DLD1 (cell line): ENCODE measurements at regions not wholly inside any gene's neighbourhood (a gene's known extent, or its start where the extent isn't known, plus 50 kb on each side); places are given as distances from the start of the nearest gene placed in this dataset.

Experiments
- in situ Hi-C: cut with HindIII; loops from 2 replicates; pipeline ENCODE4 v1.10.0; 2017; ENCODE audit warnings: low sequenced_read_pairs

- in situ Hi-C loops, result no loop called here
These were observed 667.3 kb downstream of the NPHP4 start for GRCh38 chr1:5324883-5325282.

DNA sequence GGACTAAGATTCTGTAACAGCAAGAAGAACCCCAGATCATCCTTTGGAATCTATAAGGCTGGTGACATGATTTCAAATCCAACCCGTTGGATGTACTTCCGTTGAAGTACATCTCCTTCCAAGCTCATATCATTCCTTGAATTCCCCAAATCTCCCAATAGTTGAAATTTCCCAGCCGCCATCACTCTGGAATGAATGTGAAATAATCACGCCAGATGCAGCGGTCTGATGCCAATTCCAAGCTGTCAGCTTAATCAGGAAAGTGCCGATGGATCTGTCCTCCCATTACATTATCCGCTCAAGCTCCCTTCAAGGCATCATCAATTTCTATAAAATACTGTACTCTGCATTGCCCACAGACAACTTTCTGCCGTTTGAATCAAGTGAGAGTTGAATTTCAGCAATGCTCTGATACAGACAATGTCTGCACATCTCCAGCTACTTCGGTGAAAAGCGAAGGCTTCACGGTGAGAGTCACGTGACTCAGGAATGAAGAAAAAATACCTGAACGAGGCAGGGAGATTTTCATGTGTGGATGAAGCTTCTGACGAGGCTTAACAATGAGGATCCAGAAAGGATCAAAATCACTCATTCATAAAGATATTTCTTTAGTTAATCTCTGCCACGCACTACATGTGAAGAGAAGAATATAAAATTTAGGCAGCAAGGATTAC is 663.9 kb downstream of the AJAP1 start:
- in situ Hi-C loops, result no loop called here

- in situ Hi-C loops, result no loop called here
These were observed 663.0 kb downstream of the AJAP1 start for GRCh38 chr1:5317391-5317790.

DNA sequence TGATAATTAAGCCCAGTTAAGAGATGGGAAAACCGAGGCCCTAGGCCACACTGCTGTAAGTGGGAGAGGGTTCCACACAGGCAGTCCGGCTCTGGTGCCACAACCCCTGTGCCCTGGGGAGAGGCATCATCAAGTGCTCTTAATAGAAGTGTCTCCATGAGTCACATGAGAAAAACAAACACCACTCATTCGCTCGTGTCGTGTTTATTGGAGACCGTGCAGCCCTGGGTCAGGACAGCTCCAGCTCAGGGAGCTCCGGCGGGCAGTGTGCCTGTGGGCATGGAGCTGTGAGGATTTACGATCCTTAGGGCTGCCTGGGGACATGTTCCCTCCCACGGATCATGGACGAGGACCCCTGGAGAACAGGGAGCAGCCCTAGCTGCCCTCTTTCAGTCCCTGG is 658.5 kb downstream of the AJAP1 start:
- in situ Hi-C loops, result no loop called here

- in situ Hi-C loops, result no loop called here
These were observed 657.9 kb downstream of the AJAP1 start for GRCh38 chr1:5312293-5312674.

GRCh38 chr1:5311634-5312292 is 657.4 kb downstream of the AJAP1 start:
- in situ Hi-C loops, result no loop called here

- in situ Hi-C loops, result no loop called here
These were observed 656.7 kb downstream of the AJAP1 start for GRCh38 chr1:5311147-5311546.

GRCh38 chr1:5308249-5308648 is 653.8 kb downstream of the AJAP1 start:
- in situ Hi-C loops, result no loop called here

GRCh38 chr1:5304702-5305101 is 650.3 kb downstream of the AJAP1 start:
- in situ Hi-C loops, result no loop called here

GRCh38 chr1:5298376-5298775 is 644.0 kb downstream of the AJAP1 start:
- in situ Hi-C loops, result no loop called here

- in situ Hi-C loops, result no loop called here
These were observed 643.5 kb downstream of the AJAP1 start for GRCh38 chr1:5297886-5298239.

DNA sequence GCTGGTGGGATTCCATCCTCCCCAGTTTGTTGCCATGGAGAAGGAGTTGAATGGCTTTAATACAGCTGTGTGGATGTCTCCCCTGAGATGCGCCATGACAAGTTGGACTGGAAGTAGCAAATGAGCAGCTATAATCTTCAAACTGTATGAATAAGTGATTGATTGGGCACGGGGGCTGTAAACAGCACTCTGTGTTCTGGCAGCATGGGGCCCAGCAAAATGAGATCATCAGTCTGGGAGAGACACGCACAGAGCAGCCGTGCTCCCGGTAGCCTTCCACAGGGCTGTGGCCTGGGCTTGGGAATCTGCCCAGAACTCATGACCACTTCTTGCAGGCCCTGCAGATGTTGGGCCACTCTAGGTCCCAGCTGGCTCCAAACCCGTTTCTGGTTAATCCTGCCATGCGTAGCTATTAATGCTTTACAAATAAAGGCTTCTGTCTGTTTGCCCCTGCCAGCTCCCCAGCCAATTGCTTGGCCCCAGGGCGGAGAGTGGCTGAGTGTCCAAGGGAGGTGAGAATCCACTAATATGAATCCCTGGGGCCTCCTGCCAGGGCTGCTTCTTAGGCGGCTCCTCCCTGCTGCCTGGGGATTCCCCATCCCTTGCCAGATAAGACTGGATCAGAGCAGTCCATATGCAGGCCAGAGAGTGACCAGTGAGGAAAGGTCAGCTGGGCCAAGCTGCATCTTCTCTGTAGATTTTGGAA is 642.9 kb downstream of the AJAP1 start:
- in situ Hi-C loops, result no loop called here

DNA sequence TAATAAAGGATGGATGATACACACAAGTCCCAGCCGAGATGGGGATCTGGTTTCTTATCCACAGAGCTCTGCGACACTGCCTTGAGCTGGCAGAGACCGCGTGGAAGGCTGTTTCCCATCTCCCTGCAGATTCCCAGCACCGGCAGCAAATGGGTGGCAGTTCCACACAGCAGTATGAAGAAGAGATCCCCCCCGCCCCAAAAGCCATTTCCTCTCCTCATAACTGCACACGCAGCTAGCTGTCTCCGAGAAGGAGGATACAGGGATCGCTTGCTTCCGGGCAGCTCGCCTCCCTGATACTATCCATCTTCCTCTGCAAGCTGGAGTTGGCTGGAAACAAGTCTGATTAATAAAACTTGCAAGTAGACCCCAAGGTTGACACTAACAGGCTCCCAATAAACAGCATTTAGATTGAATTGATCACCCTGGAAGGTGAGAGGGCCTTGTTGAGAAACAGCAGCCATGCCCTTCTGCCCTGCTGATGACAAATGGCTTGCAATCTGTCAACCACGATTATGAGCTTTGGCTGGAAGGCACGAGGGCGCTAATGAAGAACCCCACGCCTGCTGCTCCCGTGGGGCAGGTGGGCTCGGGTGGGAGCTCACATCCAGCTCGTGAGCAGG is 642.3 kb downstream of the AJAP1 start:
- in situ Hi-C loops, result no loop called here

DNA sequence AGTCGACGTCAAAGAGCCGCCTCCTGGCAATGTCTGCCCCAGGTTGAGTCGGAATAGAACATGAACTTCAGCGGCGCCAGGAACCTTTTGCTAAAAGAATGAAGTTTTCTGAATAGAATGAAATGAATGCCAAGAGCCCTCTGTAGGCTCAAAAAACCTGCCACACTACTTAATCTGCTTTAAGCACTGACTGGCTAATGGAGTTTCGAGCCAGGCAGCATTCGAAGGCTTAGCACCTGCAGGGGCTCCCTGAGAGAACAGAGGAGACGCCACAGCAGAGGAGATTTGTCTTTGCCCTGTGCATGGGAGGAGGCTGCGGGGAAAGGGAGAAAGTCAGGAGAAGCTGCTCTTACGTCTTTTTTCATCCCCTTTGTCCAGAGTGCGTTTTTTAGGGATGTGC is 641.7 kb downstream of the AJAP1 start:
- in situ Hi-C loops, result no loop called here

DNA sequence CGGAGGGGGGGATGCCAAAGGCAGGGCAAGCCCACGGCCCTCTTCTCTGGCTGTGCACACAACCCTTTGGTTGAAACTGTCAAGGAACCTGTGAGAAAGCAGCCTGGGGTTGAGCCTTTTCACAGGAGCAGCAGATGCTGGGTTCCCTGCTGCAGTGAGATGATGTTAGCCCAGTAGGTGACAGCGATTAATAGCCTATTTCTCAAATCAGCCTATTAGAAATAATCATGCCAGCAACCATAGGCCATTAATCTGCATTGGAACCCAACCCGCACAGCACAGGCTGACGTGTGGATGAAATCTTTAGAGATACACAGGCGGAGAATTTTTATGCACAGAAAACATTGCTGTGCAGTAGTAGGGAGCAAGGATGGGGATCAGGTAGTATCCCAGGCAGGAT is 637.5 kb downstream of the AJAP1 start:
- in situ Hi-C loops, result no loop called here

DNA sequence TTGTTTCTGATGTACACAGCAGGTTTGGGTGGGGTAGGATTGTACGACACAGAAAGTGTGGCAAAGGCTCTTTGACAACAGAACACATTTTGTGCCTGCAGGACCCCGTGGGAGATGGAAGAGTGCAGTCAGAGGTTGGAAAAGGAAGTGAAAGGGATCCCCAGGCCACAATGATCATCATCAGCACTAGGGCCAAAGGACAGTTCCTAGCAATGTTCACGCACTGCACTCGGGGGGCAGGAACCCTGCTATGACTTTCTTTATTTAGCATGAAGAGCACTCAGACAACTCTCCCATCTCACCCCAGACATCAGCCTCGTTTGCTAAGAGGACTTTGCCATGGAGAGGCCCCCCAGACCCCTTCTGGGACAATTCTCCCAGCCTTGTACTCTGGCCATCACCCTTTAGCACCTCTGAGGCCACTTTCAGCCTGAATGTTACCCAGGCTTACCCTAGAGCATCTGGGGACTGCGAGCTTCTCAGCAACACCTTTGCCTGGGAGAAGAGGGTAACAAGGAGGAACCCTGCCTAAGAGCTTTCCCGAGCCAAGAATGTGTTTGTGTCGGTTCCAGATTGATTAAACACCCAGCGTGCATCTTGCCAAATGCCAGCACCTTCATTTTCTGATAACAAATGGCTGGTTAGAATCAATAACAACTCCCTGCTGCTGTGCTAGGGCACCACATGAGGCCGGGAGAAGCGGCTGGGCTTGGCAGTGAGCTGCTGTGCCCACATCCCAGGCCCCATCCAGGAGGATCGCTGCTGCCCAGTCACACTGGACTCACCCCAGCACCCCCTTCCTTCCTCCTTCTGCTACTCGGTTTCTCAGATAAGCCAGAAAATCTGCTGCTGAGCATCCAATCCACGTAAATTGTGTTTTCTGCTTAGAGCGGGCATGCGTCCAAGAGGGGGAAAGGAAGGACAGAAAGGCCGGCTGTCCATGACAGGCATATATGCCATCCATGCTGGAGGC is 633.1 kb downstream of the AJAP1 start:
- in situ Hi-C loops, result no loop called here

GRCh38 chr1:5286244-5286643 is 631.8 kb downstream of the AJAP1 start:
- in situ Hi-C loops, result no loop called here

DNA sequence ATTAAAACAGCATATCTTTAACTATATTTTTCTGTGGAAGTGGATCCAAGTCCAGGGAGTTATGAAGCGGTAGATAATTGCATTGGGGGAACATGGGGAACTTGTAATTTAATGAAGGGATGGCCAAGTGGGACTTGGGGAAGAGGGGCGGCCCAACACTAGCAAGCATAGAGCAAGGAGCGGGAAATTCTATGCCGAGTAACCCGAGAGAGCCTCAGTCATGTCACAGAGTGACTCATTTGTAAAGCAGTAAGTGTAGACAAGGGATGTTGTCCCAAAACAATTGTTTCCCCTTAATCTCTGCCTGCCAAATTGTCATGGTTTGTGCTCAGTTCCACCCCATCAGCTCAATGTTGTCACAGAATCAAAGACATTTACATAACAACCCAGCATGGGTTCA is 620.1 kb downstream of the AJAP1 start:
- in situ Hi-C loops, result no loop called here

- in situ Hi-C loops, result no loop called here
These were observed 619.0 kb downstream of the AJAP1 start for GRCh38 chr1:5273280-5274003.

- in situ Hi-C loops, result no loop called here
These were observed 617.9 kb downstream of the AJAP1 start for GRCh38 chr1:5272325-5272724.
